ENCODE measurements at regions not wholly inside any gene's neighbourhood (a gene's known extent, or its start where the extent isn't known, plus 50 kb on each side); places are given as distances from the start of the nearest gene placed in this dataset.

DNA sequence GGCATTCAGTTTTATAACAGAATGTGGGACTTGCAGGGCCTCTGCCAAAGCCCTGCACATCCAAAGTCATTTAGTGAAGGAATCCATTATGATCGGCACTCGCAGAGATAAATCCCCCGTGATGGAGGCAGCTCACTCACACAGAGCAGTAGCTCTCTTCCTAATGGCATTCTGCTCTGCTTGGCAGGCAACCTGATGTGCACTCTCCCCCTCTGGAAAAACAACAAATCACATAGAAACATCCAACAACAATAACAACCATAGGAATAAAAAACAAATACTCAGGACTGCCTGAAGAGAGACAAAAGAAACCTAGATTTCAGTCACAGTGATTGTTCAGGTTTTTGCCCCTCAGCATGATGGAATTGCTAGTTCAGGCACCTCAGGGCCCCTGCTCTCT, 59.7 kb downstream of the NAA11 start:
- no peaks in the 10 kb centered on the region for H3K27me3 ChIP-seq
- H3K9me3 ChIP-seq: no peaks in the 10 kb centered on the region
- intact Hi-C loops (cut with DNase I): no loop called here
- no peaks in the 10 kb centered on the region for H3K4me1 ChIP-seq
- DNase-seq (ENCODE audit: low spot score in 2 of 2): no peak
- TF ChIP-seq, protein P1, sequence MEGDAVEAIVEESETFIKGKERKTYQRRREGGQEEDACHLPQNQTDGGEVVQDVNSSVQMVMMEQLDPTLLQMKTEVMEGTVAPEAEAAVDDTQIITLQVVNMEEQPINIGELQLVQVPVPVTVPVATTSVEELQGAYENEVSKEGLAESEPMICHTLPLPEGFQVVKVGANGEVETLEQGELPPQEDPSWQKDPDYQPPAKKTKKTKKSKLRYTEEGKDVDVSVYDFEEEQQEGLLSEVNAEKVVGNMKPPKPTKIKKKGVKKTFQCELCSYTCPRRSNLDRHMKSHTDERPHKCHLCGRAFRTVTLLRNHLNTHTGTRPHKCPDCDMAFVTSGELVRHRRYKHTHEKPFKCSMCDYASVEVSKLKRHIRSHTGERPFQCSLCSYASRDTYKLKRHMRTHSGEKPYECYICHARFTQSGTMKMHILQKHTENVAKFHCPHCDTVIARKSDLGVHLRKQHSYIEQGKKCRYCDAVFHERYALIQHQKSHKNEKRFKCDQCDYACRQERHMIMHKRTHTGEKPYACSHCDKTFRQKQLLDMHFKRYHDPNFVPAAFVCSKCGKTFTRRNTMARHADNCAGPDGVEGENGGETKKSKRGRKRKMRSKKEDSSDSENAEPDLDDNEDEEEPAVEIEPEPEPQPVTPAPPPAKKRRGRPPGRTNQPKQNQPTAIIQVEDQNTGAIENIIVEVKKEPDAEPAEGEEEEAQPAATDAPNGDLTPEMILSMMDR (IDR thresholded peaks at IDR 0.05): no peak
- no peak overlapping the region for H3K4me3 ChIP-seq
- no peaks in the 10 kb centered on the region for H3K36me3 ChIP-seq
- H3K27ac ChIP-seq: no peak overlapping the region

DNA sequence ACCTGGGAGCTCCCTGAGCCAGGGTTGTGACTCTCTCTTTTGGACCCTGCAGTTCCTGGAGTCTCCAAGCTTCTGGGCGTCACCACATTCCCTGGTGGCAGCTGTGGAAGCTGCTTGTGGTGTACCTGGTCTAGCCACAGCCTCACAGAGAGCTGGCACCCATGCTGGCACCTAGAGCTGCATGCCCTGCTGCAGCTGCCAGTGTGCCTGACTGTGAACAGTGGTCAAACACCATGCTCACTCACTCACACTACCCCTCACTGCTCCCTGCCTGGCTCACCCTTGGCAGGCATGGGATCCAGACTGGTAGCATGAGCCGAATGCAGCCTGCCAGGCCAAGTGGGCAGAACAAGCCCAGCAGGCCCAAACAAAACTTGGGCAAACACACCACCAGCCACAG, 66.6 kb downstream of the NAA11 start:
- intact Hi-C loops (cut with DNase I): no loop called here
- Histone ChIP-seq H3K9me3 (no peaks in the 10 kb centered on the region), H3K27ac (no peak overlapping the region), H3K27me3 (no peaks in the 10 kb centered on the region), H3K36me3 (no peaks in the 10 kb centered on the region), H3K4me3 (no peak overlapping the region), H3K4me1 (no peaks in the 10 kb centered on the region)
- TF ChIP-seq, protein P1 (IDR thresholded peaks at IDR 0.05): no peak
- no peak for DNase-seq (ENCODE audit: low spot score in 2 of 2)

DNA sequence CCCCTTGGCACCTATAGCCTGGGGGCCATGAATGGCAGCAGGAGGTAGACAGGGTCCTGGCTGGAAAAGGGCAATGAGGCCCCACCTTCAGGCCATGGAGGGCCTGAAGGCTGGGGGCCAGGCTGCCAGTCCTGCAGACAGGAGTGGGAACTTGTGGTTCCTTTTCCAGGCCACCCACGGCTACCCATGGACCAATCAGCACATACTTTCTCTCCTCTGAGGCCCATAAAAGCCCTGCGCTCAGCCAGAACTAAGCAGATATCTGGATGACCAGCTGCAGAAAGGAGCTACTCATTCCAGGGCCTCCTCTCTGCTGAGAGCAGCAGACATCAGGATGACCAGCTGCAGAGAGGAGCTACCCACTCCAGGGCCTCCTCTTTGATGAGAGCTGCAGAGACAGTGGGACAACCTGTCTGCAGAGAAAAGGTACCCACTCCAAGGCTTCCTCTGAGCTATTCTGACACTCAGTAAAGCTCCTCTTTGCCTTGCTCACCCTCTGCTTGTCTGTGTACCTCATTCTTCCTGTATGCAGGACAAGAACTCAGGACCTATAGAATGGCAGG, 67.2 kb downstream of the NAA11 start:
- intact Hi-C loops (cut with DNase I): no loop called here
- no peaks in the 10 kb centered on the region for H3K4me1 ChIP-seq
- no peaks in the 10 kb centered on the region for H3K9me3 ChIP-seq
- DNase-seq (ENCODE audit: low spot score in 2 of 2): no peak
- TF ChIP-seq, protein P1 (IDR thresholded peaks at IDR 0.05): no peak
- H3K4me3 ChIP-seq: no peak overlapping the region
- H3K36me3 ChIP-seq: no peaks in the 10 kb centered on the region
- no peaks in the 10 kb centered on the region for H3K27me3 ChIP-seq
- no peak overlapping the region for H3K27ac ChIP-seq

GRCh38 chr4:79257953-79258613, 67.8 kb downstream of the NAA11 start:
- H3K4me1 ChIP-seq: no peaks in the 10 kb centered on the region
- intact Hi-C loops (cut with DNase I): no loop called here
- H3K27ac ChIP-seq: no peak overlapping the region
- no peaks in the 10 kb centered on the region for H3K36me3 ChIP-seq
- no peaks in the 10 kb centered on the region for H3K9me3 ChIP-seq
- no peak overlapping the region for H3K4me3 ChIP-seq
- no peak for DNase-seq (ENCODE audit: low spot score in 2 of 2)
- TF ChIP-seq, protein P1 (IDR thresholded peaks at IDR 0.05): no peak
- no peaks in the 10 kb centered on the region for H3K27me3 ChIP-seq

- no peak overlapping the region for H3K4me3 ChIP-seq
- H3K4me1 ChIP-seq: no peaks in the 10 kb centered on the region
- TF ChIP-seq, protein P1 (IDR thresholded peaks at IDR 0.05): no peak
- DNase-seq (ENCODE audit: low spot score in 2 of 2): no peak
- no peaks in the 10 kb centered on the region for H3K9me3 ChIP-seq
- H3K27ac ChIP-seq: no peak overlapping the region
- no peaks in the 10 kb centered on the region for H3K36me3 ChIP-seq
- no peaks in the 10 kb centered on the region for H3K27me3 ChIP-seq
- intact Hi-C loops (cut with DNase I): no loop called here
Measured at GRCh38 chr4:79255793-79256192, 70.1 kb downstream of the NAA11 start.

Data from ascending aorta (tissue), 2 donors.